Skeletal muscle tissue (tissue), 3 donors: ENCODE measurements at regions not wholly inside any gene's neighbourhood (a gene's known extent, or its start where the extent isn't known, plus 50 kb on each side); places are given as distances from the start of the nearest gene placed in this dataset.

ENCODE experiments used
- H3K27ac ChIP-seq: one replicate; pipeline ENCODE4 v1.7.0; 2013; ENCODE audit warnings: mild to moderate bottlenecking, low read depth, low read length, inconsistent platforms
- H3K27me3 ChIP-seq, 3 donors: one replicate each; pipeline ENCODE4 v1.7.0; 2013; ENCODE audit warnings: low read length in 3 of 3; ENCODE audit not compliant: control insufficient read depth in 3 of 3, insufficient read depth in 3 of 3
- H3K36me3 ChIP-seq, 3 donors: one replicate each; pipeline ENCODE4 v1.7.0; 2013; ENCODE audit warnings: low read length in 3 of 3; ENCODE audit not compliant: control insufficient read depth in 3 of 3, insufficient read depth in 3 of 3
- H3K4me1 ChIP-seq, 3 donors: one replicate each; pipeline ENCODE4 v1.7.0; 2013; ENCODE audit warnings: low read length in 3 of 3, mild to moderate bottlenecking in 3 of 3; ENCODE audit not compliant: control insufficient read depth in 3 of 3, insufficient read depth in 3 of 3
- H3K4me3 ChIP-seq, 3 donors: one replicate each; pipeline ENCODE4 v1.7.0; 2013; ENCODE audit warnings: low read length in 3 of 3
- H3K9ac ChIP-seq, 3 donors: one replicate each; pipeline ENCODE4 v1.7.0; 2013; ENCODE audit warnings: low read length in 3 of 3, mild to moderate bottlenecking in 3 of 3, moderate library complexity in 2 of 3, low read depth in 1 of 3
- H3K9me3 ChIP-seq, 3 donors: one replicate each; pipeline ENCODE4 v1.7.0; 2013; ENCODE audit warnings: low read length in 3 of 3; ENCODE audit not compliant: control insufficient read depth in 3 of 3
- donor health status: Osteomylitis.

DNA sequence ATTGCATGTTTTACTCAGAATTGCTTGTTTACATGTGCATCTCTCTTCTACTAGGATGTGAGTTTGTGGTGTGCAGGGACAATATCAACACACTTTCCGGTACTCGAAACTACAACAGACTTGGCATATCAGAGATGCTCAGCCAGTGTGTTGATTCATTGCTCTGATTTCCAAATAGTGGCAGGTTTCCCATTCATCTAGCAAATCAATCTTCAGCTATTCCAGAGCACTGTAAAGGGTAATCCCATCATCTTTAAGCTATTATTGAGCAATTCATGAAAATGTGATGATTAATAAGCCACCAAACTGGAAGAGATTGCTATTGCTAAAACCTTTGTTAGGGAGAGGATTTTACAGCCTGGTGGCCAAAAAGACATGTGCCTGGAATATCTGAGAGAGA is 574.2 kb upstream of the CPEB2 start:
- no peaks in the 10 kb centered on the region for H3K9me3 ChIP-seq
- no peaks in the 10 kb centered on the region for H3K27me3 ChIP-seq
- no peak overlapping the region for H3K4me3 ChIP-seq
- H3K9ac ChIP-seq: no peak overlapping the region
- H3K4me1 ChIP-seq: no peaks in the 10 kb centered on the region
- no peak overlapping the region for H3K27ac ChIP-seq
- H3K36me3 ChIP-seq: no peaks in the 10 kb centered on the region

DNA sequence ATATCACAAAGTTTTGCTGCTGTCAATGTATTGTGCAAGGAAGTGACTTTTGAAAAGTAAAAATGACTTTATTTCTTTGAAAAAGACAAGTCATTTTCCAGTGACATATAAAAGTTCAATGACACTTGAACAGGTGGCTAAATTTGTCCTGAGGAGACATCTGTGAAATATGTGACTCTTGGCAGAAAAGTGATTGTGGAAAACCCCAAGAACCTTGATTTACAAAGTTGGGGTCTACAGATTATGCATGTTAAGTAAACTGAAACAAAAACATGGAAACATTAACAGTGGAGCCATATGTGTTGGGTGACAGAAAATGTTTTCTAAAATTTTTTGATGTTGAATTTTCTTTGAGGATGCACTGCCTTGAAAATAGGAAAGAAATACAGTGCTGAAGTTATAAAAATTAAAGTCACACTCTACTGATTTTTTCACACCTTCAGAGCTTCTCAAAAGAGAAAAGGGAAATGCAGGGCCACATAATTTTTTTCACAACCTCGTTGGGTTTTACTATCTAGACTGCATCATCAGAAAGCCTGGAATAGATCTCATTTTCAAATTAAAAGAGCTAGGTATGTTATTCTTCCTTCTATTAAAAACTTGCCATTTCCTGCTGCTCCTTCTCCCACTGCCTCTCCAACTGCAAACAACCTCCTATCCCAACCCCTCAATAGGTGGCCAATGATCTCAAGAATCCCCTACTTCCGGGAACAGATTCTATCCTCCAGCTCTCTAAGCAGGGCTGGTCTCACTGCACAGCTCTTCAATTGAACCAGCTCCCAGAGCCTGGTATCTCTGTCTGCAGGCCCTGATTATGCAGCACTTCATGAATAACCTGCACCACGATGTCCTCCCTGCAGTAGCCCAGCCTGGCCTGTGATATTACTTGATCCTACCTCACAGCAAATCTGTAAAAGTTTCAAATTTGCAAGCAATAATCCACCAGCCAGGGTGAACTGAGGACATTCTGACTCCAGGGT is 570.8 kb upstream of the CPEB2 start:
- Histone ChIP-seq H3K36me3 (no peaks in the 10 kb centered on the region), H3K4me3 (no peak overlapping the region), H3K27ac (no peak overlapping the region), H3K9me3 (no peaks in the 10 kb centered on the region), H3K4me1 (no peaks in the 10 kb centered on the region), H3K27me3 (no peaks in the 10 kb centered on the region), H3K9ac (no peak overlapping the region)

DNA sequence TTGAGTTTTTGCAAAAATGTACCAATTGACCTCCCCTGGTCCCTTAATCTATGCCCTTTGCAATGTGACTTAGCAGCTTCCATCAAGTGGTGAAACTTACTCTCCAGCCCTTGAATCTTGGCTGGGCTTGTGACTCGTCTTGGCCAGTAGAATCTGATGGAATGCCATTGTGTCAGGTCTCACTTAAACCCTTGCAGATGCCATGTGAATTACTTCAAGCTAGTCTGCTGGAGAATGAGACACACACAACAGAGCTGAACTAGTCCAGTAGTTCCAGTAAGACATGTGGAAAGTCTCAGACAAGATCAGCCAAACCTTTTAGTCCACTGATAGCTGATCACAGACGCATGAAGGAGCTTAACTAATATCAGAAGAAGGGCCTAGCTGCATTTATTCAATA is 567.8 kb upstream of the CPEB2 start:
- no peak overlapping the region for H3K27ac ChIP-seq
- no peaks in the 10 kb centered on the region for H3K27me3 ChIP-seq
- no peak overlapping the region for H3K4me3 ChIP-seq
- no peaks in the 10 kb centered on the region for H3K4me1 ChIP-seq
- H3K36me3 ChIP-seq: no peaks in the 10 kb centered on the region
- no peaks in the 10 kb centered on the region for H3K9me3 ChIP-seq
- no peak overlapping the region for H3K9ac ChIP-seq

DNA sequence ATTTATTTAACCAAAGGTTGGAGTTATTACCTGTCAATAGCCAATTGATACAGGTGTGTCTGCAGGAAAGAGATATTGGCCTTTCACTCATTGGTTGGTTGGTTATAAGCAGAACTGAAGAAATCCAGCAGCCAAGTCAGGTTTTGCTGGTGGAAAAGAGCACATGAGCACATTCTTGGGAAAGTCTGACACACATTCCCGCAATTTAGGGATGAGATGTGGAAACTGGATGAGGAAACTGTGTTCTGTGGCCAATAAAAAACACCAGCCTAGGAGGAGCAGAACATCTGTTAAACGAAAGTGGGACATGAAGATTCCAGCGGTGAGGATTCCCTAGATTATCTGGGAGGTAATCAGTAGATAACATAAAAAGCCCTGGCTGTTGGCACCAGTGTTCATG is 567.4 kb upstream of the CPEB2 start:
- Histone ChIP-seq H3K4me3 (no peak overlapping the region), H3K9ac (no peak overlapping the region), H3K27me3 (no peaks in the 10 kb centered on the region), H3K36me3 (no peaks in the 10 kb centered on the region), H3K9me3 (no peaks in the 10 kb centered on the region), H3K4me1 (no peaks in the 10 kb centered on the region), H3K27ac (no peak overlapping the region)

DNA sequence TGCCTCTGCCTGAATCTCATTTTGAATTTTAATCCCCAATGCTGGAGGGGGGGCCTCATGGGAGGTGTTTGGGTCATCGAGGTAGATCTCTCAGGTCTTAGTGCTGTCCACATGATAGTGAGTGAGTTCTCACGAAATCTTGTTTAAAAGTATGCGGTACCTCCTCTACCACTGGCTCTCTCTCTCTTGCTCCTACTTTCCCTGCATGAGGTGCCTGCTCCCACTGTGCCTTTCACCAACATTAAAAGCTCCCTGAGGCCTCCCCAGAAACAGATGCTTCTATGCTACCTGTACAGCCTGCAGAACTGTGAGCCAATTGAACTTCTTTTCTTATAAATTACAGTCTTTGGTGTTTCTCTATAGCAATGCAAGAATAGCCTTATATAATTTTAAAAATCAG is 560.7 kb upstream of the CPEB2 start:
- Histone ChIP-seq H3K27me3 (no peaks in the 10 kb centered on the region), H3K27ac (no peak overlapping the region), H3K4me1 (no peaks in the 10 kb centered on the region), H3K9ac (no peak overlapping the region), H3K9me3 (no peaks in the 10 kb centered on the region), H3K36me3 (no peaks in the 10 kb centered on the region), H3K4me3 (no peak overlapping the region)

DNA sequence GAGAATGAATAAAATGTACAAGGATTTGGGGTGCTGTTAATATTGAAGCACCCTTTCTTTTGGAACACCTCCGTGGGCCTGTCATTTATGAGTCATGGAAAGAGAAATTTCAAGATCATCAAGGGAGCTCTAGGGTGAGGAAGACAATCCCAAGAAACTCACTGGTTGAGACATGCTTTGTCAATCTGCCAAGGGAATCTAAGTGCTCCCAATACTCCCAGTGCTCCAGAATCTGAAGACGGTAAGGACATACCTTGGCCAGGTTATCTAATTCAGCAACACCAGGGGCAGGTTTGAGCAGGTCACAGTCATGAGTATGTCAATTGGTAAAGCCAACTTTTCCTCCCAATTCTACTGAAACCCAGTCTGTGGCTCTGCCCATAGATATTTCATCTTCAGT is 556.4 kb upstream of the CPEB2 start:
- no peak overlapping the region for H3K4me3 ChIP-seq
- H3K27me3 ChIP-seq: no peaks in the 10 kb centered on the region
- no peak overlapping the region for H3K9ac ChIP-seq
- H3K4me1 ChIP-seq: no peaks in the 10 kb centered on the region
- no peaks in the 10 kb centered on the region for H3K36me3 ChIP-seq
- no peak overlapping the region for H3K27ac ChIP-seq
- no peaks in the 10 kb centered on the region for H3K9me3 ChIP-seq

DNA sequence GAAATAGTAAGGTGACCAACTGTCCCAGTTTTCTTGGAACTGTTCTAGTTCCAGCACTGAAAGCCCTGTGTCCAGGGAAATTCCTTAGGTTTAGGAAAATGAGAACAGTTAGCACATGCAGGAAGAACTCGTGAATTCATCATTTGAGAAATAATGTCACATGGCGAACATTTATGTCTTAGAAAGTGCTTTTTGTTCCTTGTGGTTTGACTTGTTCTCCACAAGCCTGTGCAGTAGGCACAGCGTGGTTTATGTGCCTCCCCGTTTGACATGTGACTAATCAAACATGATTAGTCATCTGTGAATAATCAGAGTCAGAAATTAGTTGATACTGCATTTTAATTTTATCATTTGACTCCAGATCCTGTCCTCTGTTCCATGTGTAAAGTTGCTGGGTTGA is 556.0 kb upstream of the CPEB2 start:
- H3K27ac ChIP-seq: no peak overlapping the region
- no peaks in the 10 kb centered on the region for H3K4me1 ChIP-seq
- H3K4me3 ChIP-seq: no peak overlapping the region
- no peaks in the 10 kb centered on the region for H3K36me3 ChIP-seq
- H3K9me3 ChIP-seq: no peaks in the 10 kb centered on the region
- no peaks in the 10 kb centered on the region for H3K27me3 ChIP-seq
- no peak overlapping the region for H3K9ac ChIP-seq

DNA sequence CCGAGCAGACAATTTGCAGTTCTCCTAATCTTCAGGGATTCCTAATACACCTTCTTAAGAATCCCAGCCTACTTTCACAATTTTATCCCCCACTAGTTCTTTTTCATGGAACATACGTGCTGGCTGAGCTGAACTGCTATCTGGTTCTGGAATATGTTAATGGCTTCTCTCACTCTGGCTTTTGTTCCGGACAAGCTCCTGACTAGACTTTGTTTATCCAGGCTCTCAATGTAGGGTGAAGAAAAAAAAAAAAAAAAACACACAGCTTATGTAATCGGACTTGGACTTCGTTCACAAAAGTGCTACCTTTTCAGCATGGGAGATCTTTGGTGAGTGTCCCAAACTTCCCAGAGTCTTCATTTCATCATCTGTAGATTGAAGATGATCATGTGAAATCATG is 555.4 kb upstream of the CPEB2 start:
- H3K4me1 ChIP-seq: no peaks in the 10 kb centered on the region
- no peaks in the 10 kb centered on the region for H3K27me3 ChIP-seq
- no peak overlapping the region for H3K27ac ChIP-seq
- no peak overlapping the region for H3K9ac ChIP-seq
- no peaks in the 10 kb centered on the region for H3K36me3 ChIP-seq
- no peak overlapping the region for H3K4me3 ChIP-seq
- H3K9me3 ChIP-seq: no peaks in the 10 kb centered on the region

DNA sequence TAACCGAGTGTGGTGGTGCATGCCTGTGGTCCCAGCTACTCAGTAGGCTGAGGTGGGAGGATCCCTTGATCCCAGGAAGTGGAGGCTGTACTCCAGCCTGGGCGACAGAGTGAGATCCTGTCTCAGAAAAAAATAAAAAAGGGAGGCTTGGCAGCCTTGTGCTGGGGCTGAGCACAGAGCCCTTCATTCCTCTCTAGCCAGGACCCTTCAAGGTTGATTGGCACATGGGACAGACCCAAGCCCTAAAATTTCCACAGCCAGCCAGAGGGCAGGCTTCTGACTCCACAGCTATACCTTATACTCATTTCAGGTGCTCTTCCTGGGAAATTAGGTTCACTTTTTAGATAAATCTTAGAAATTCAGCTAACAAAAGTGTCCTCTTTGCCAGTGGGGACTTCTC is 553.0 kb upstream of the CPEB2 start:
- Histone ChIP-seq H3K27ac (no peak overlapping the region), H3K36me3 (no peaks in the 10 kb centered on the region), H3K9me3 (no peaks in the 10 kb centered on the region), H3K4me3 (no peak overlapping the region), H3K4me1 (no peaks in the 10 kb centered on the region), H3K9ac (no peak overlapping the region), H3K27me3 (no peaks in the 10 kb centered on the region)

DNA sequence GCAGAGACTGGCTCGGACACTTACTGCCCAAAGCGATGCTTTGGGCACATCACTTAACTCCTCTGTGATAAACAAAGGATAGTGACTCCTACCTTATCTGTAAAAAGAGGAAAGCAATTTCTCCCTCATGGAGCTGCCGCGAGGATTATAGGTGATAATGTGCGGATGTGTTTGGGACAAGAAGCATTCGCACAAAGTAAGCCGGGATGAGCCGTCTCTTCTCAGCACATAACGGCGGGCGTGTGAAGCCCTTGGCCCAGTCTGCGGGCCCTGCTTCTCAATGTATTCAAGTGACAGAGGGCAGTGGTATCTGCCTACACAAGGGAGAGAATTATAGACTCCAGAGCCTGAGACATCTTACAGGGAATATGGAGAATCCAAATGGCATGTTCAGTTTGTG is 550.3 kb upstream of the CPEB2 start:
- Histone ChIP-seq H3K27ac (no peak overlapping the region), H3K4me3 (no peak overlapping the region), H3K9ac (no peak overlapping the region), H3K27me3 (no peaks in the 10 kb centered on the region), H3K9me3 (no peaks in the 10 kb centered on the region), H3K4me1 (no peaks in the 10 kb centered on the region), H3K36me3 (no peaks in the 10 kb centered on the region)
